Osteoblast (primary cell): ENCODE measurements at regions not wholly inside any gene's neighbourhood (a gene's known extent, or its start where the extent isn't known, plus 50 kb on each side); places are given as distances from the start of the nearest gene placed in this dataset.

Source experiments
- DNase-seq: peaks from one replicate; pipeline ENCODE4 v3.0.0; 2011; ENCODE audit warnings: low spot score, mixed read lengths; ENCODE audit not compliant: insufficient read length; ENCODE audit errors: missing footprints
- H2AFZ ChIP-seq: 2 replicates; pipeline ENCODE4 v1.6.0; 2011; ENCODE audit warnings: mild to moderate bottlenecking, low read length
- H3K27ac ChIP-seq: 2 replicates; pipeline ENCODE4 v1.5.1; 2011; ENCODE audit warnings: mild to moderate bottlenecking, low read depth, low read length, moderate library complexity
- H3K27me3 ChIP-seq: 2 replicates; pipeline ENCODE4 v1.6.0; 2012; ENCODE audit warnings: mild to moderate bottlenecking, control low read depth, inconsistent platforms, low read length, moderate library complexity; ENCODE audit not compliant: insufficient read depth
- H3K36me3 ChIP-seq: 2 replicates; pipeline ENCODE4 v1.5.1; 2011; ENCODE audit warnings: mild to moderate bottlenecking, low read length, control low read depth, moderate library complexity; ENCODE audit not compliant: insufficient read depth
- H3K4me1 ChIP-seq: 2 replicates; pipeline ENCODE4 v1.5.1; 2011; ENCODE audit warnings: mild to moderate bottlenecking, low read length, control low read depth, moderate library complexity; ENCODE audit not compliant: insufficient read depth
- H3K4me2 ChIP-seq: 2 replicates; pipeline ENCODE4 v1.6.0; 2011; ENCODE audit warnings: mild to moderate bottlenecking, low read length; ENCODE audit not compliant: insufficient read depth
- H3K4me3 ChIP-seq: fragments of 200-600 bp; sonication (generic); 3 replicates; pipeline ENCODE4 v1.5.1; 2012; ENCODE audit warnings: mild to moderate bottlenecking, low read length, inconsistent platforms; ENCODE audit not compliant: insufficient read depth
- H3K79me2 ChIP-seq: 2 replicates; pipeline ENCODE4 v1.6.0; 2012; ENCODE audit warnings: mild to moderate bottlenecking, low read length, control low read depth, inconsistent platforms; ENCODE audit not compliant: insufficient read depth
- H3K9me3 ChIP-seq: 2 replicates; pipeline ENCODE4 v1.5.1; 2011; ENCODE audit warnings: low read depth, low read length, control low read depth
- H4K20me1 ChIP-seq: 2 replicates; pipeline ENCODE4 v1.6.0; 2012; ENCODE audit warnings: mild to moderate bottlenecking, low read length, control low read depth; ENCODE audit not compliant: insufficient read depth
- TF ChIP-seq, protein P1 (sequence below): IDR thresholded peaks from 2 replicates; pipeline ENCODE4 v1.5.1; 2011; ENCODE audit warnings: mild to moderate bottlenecking, low read depth, low read length, moderate library complexity; ENCODE audit errors: extremely low read depth

DNA sequence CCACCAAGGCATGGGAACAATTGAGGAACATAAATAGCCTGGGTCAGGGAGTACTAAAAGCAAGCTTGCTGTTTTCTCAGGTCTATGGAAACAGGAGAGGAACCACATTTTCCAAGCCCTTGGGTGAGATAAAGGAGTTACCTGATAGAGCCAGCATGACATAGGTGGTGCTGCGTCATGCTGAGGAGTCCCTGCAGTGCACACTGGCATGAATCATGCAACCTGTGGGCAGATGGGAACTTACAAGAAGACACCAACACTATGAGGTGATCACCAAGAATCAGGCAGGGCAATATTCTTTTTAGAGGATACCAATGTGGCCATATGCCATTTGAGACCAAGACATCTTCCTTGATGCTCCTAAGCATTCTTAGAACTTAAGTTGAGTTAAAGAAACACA lies 531.8 kb downstream of the ZEB2 start:
- Histone ChIP-seq H3K79me2 (no peaks in the 10 kb centered on the region), H3K4me2 (no peak overlapping the region), H3K27ac (no peak overlapping the region), H2AFZ (no peak overlapping the region), H4K20me1 (no peaks in the 10 kb centered on the region), H3K36me3 (no peaks in the 10 kb centered on the region), H3K27me3 (no peaks in the 10 kb centered on the region), H3K4me3 (no peak overlapping the region), H3K9me3 (no peaks in the 10 kb centered on the region), H3K4me1 (no peaks in the 10 kb centered on the region)
- no peak for DNase-seq
- TF ChIP-seq, protein P1, sequence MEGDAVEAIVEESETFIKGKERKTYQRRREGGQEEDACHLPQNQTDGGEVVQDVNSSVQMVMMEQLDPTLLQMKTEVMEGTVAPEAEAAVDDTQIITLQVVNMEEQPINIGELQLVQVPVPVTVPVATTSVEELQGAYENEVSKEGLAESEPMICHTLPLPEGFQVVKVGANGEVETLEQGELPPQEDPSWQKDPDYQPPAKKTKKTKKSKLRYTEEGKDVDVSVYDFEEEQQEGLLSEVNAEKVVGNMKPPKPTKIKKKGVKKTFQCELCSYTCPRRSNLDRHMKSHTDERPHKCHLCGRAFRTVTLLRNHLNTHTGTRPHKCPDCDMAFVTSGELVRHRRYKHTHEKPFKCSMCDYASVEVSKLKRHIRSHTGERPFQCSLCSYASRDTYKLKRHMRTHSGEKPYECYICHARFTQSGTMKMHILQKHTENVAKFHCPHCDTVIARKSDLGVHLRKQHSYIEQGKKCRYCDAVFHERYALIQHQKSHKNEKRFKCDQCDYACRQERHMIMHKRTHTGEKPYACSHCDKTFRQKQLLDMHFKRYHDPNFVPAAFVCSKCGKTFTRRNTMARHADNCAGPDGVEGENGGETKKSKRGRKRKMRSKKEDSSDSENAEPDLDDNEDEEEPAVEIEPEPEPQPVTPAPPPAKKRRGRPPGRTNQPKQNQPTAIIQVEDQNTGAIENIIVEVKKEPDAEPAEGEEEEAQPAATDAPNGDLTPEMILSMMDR = no peak

DNA sequence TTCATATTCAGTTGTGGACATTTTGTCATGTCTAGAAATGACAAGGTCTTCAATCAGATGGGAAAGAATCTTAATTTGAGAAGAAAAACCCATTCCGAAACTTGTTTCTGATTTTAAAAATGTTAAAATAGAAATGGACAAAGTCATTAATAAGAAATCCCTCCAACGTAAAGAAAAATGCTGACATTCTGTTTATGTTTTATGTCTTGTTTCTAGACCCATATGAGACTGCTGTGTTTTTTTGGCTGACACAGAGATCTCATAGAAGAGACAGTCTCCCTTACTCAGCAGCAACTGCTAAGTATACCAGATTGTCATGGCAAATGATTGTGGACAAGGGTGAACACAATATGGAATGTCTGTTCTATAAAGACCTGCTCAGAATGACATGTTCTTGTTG lies 538.5 kb downstream of the ZEB2 start:
- Histone ChIP-seq H3K27ac (no peak overlapping the region), H3K4me3 (no peak overlapping the region), H3K4me2 (no peak overlapping the region), H3K9me3 (no peaks in the 10 kb centered on the region), H3K36me3 (no peaks in the 10 kb centered on the region), H3K27me3 (no peaks in the 10 kb centered on the region), H2AFZ (no peak overlapping the region), H3K4me1 (no peaks in the 10 kb centered on the region), H4K20me1 (no peaks in the 10 kb centered on the region), H3K79me2 (no peaks in the 10 kb centered on the region)
- no peak for DNase-seq
- TF ChIP-seq, protein P1 = no peak

DNA sequence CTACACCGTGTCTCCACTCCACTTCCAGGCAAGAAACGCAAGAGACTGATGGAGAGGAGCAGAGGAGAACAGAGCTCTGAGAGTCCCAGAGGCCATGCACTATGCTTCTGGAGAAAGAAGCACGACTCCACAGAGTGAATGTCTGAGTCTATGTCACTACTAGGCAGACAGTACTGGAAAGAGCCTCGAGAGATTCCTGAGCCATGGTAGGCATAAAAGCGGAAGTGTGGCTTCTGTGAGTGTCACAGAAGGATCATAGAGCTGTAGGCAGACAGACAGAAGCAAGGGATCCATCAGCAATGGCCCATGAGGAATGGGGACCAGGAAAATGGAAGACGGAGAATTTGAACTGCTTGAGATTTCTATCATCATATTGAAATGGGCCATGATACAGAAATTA lies 542.6 kb downstream of the ZEB2 start:
- H3K4me1 ChIP-seq = no peaks in the 10 kb centered on the region
- H3K27me3 ChIP-seq = no peaks in the 10 kb centered on the region
- H3K4me3 ChIP-seq = no peak overlapping the region
- H2AFZ ChIP-seq = no peak overlapping the region
- H3K79me2 ChIP-seq = no peaks in the 10 kb centered on the region
- no peak overlapping the region for H3K27ac ChIP-seq
- TF ChIP-seq, protein P1 = no peak
- no peak for DNase-seq
- H3K36me3 ChIP-seq = no peaks in the 10 kb centered on the region
- no peak overlapping the region for H3K4me2 ChIP-seq
- no peaks in the 10 kb centered on the region for H4K20me1 ChIP-seq
- H3K9me3 ChIP-seq = no peaks in the 10 kb centered on the region

DNA sequence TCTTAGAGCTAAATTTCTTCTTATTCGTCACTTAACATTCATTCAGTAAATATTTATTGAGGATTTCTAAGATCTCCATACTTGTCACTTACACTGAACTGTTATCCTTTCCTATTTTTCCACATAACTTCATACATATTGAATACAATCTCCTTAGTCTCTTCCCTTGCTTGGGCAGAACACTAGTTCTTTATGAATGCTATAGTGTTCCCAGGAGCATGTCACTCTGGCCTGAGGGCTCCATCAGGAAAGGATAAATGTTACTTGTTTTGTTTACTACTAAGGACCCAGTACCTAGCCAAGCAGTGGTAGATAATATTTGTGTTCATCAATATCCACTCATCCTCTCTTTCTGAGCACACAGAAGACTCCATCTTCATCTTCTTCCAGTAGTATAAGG lies 544.7 kb downstream of the ZEB2 start:
- Histone ChIP-seq H3K27me3 (no peaks in the 10 kb centered on the region), H3K4me3 (no peak overlapping the region), H3K9me3 (no peaks in the 10 kb centered on the region), H3K27ac (no peak overlapping the region), H3K79me2 (no peaks in the 10 kb centered on the region), H3K4me1 (no peaks in the 10 kb centered on the region), H2AFZ (no peak overlapping the region), H3K36me3 (no peaks in the 10 kb centered on the region), H3K4me2 (no peak overlapping the region), H4K20me1 (no peaks in the 10 kb centered on the region)
- DNase-seq = no peak
- TF ChIP-seq, protein P1 = no peak
